ENCODE measurements at regions not wholly inside any gene's neighbourhood (a gene's known extent, or its start where the extent isn't known, plus 50 kb on each side); places are given as distances from the start of the nearest gene placed in this dataset.

DNA sequence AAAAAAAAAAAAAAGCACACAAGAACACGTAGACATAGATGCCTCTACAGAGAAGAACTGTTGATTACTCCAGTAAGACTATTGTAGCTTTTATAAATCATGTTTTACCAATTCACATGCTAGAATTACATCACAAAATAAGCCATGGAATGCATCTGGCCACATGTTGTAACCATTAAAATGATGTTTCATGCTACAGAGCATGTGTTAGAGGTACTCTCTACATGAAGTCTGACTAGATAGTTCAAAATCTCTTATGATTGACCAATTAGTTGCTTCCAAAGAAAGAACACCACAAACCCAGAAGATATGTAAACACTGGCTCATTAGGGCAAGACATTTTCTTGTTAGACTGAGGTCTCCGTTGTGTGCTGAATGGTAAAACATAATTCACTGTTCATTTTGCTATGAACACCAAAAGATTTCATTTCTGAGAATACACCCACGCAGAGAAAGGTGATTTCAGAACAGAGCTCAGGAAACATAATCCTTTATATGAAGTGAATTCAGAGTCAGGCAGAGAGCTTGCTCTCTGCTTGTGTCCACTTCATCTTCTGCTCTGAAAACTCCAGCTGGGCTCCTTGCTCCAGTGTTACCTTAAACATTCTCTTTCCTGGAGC is 411.4 kb upstream of the SOX9 start:
- Histone ChIP-seq H3K36me3 (ENCODE audit: control insufficient read depth in 4 of 4, insufficient read depth in 3 of 4, low read depth in 1 of 4, low read length in 3 of 4) (no peaks in the 10 kb centered on the region), H3K9me3 (ENCODE audit: control insufficient read depth in 4 of 4, low read length in 3 of 4) (no peaks in the 10 kb centered on the region), H3K9ac (ENCODE audit: low read depth in 1 of 2, low read length in 2 of 2) (no peak overlapping the region), H3K27ac (ENCODE audit: low read depth in 1 of 2, low read length in 2 of 2) (no peak overlapping the region), H3K27me3 (ENCODE audit: control insufficient read depth in 4 of 4, insufficient read depth in 4 of 4, low read length in 3 of 4) (peaks cover 0 to 3% (median under 1%) of the 10 kb centered on the region in 4 donors), H3K4me1 (ENCODE audit: control insufficient read depth in 4 of 4, insufficient read depth in 4 of 4, low read length in 3 of 4) (no peaks in the 10 kb centered on the region), H3K4me3 (ENCODE audit: low read depth in 1 of 3, low read length in 3 of 3) (no peak overlapping the region)
- no peak for DNase-seq (ENCODE audit: low spot score)
- WGBS: 75% methylated on average over 3 of the region's 3 CpGs
- TF ChIP-seq FOXA2 (IDR thresholded peaks at IDR 0.05) (no peak), EGR1 (IDR thresholded peaks at IDR 0.05; ENCODE audit: low read depth in 2 of 2) (no peak), HNF4A (conservative IDR thresholded peaks at IDR 0.05) (no peak), JUND (IDR thresholded peaks at IDR 0.05) (no peak), YY1 (IDR thresholded peaks at IDR 0.05) (no peak), NR2F2 (IDR thresholded peaks at IDR 0.05) (no peak), GABPA (IDR thresholded peaks at IDR 0.05 in 1 of 2, conservative IDR thresholded peaks at IDR 0.05 in 1 of 2) (no peak), SP1 (IDR thresholded peaks at IDR 0.05) (no peak), RAD21 (IDR thresholded peaks at IDR 0.05) (no peak), HNF4G (IDR thresholded peaks at IDR 0.05) (no peak)
- TF ChIP-seq, protein P1, sequence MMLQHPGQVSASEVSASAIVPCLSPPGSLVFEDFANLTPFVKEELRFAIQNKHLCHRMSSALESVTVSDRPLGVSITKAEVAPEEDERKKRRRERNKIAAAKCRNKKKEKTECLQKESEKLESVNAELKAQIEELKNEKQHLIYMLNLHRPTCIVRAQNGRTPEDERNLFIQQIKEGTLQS (IDR thresholded peaks at IDR 0.05): no peak
- TF ChIP-seq, protein P2, sequence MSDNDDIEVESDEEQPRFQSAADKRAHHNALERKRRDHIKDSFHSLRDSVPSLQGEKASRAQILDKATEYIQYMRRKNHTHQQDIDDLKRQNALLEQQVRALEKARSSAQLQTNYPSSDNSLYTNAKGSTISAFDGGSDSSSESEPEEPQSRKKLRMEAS (IDR thresholded peaks at IDR 0.05): no peak

DNA sequence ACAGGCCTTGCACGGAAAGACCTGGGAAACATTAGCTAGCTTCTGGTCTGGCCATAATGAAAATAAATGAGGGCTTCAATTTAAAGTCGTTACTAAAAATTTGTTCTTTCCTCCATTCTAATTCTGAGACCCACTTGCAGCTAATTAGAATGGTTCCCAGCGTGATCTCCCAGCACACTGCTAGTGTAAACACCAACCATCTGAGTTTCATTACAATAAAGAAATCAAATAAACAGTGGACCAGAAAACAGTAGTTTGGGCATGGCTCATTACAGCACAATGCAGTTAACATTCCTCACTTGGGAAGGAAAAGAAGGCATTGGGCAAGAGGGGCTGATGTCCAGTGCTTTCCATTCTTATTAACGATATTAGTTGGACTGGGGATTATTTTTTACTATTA is 410.9 kb upstream of the SOX9 start:
- Histone ChIP-seq H3K27ac (ENCODE audit: low read depth in 1 of 2, low read length in 2 of 2) (no peak overlapping the region), H3K9me3 (ENCODE audit: control insufficient read depth in 4 of 4, low read length in 3 of 4) (no peaks in the 10 kb centered on the region), H3K36me3 (ENCODE audit: control insufficient read depth in 4 of 4, insufficient read depth in 3 of 4, low read depth in 1 of 4, low read length in 3 of 4) (no peaks in the 10 kb centered on the region), H3K9ac (ENCODE audit: low read depth in 1 of 2, low read length in 2 of 2) (no peak overlapping the region), H3K4me1 (ENCODE audit: control insufficient read depth in 4 of 4, insufficient read depth in 4 of 4, low read length in 3 of 4) (no peaks in the 10 kb centered on the region), H3K4me3 (ENCODE audit: low read depth in 1 of 3, low read length in 3 of 3) (no peak overlapping the region), H3K27me3 (ENCODE audit: control insufficient read depth in 4 of 4, insufficient read depth in 4 of 4, low read length in 3 of 4) (peaks cover 0 to 3% (median 1%) of the 10 kb centered on the region in 4 donors)
- no peak for TF ChIP-seq TAF1 (conservative IDR thresholded peaks at IDR 0.05)
- no peak for TF ChIP-seq RXRA (IDR thresholded peaks at IDR 0.05)
- TF ChIP-seq, protein P3, sequence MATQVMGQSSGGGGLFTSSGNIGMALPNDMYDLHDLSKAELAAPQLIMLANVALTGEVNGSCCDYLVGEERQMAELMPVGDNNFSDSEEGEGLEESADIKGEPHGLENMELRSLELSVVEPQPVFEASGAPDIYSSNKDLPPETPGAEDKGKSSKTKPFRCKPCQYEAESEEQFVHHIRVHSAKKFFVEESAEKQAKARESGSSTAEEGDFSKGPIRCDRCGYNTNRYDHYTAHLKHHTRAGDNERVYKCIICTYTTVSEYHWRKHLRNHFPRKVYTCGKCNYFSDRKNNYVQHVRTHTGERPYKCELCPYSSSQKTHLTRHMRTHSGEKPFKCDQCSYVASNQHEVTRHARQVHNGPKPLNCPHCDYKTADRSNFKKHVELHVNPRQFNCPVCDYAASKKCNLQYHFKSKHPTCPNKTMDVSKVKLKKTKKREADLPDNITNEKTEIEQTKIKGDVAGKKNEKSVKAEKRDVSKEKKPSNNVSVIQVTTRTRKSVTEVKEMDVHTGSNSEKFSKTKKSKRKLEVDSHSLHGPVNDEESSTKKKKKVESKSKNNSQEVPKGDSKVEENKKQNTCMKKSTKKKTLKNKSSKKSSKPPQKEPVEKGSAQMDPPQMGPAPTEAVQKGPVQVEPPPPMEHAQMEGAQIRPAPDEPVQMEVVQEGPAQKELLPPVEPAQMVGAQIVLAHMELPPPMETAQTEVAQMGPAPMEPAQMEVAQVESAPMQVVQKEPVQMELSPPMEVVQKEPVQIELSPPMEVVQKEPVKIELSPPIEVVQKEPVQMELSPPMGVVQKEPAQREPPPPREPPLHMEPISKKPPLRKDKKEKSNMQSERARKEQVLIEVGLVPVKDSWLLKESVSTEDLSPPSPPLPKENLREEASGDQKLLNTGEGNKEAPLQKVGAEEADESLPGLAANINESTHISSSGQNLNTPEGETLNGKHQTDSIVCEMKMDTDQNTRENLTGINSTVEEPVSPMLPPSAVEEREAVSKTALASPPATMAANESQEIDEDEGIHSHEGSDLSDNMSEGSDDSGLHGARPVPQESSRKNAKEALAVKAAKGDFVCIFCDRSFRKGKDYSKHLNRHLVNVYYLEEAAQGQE (IDR thresholded peaks at IDR 0.05): no peak
- TF ChIP-seq, protein P4, sequence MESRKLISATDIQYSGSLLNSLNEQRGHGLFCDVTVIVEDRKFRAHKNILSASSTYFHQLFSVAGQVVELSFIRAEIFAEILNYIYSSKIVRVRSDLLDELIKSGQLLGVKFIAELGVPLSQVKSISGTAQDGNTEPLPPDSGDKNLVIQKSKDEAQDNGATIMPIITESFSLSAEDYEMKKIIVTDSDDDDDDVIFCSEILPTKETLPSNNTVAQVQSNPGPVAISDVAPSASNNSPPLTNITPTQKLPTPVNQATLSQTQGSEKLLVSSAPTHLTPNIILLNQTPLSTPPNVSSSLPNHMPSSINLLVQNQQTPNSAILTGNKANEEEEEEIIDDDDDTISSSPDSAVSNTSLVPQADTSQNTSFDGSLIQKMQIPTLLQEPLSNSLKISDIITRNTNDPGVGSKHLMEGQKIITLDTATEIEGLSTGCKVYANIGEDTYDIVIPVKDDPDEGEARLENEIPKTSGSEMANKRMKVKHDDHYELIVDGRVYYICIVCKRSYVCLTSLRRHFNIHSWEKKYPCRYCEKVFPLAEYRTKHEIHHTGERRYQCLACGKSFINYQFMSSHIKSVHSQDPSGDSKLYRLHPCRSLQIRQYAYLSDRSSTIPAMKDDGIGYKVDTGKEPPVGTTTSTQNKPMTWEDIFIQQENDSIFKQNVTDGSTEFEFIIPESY (IDR thresholded peaks at IDR 0.05): no peak
- no peak for TF ChIP-seq JUND (IDR thresholded peaks at IDR 0.05)
- TF ChIP-seq, protein P2 (IDR thresholded peaks at IDR 0.05): no peak
- TF ChIP-seq FOXA2 (IDR thresholded peaks at IDR 0.05): no peak
- TF ChIP-seq HNF4A (conservative IDR thresholded peaks at IDR 0.05): no peak
- TF ChIP-seq SP1 (IDR thresholded peaks at IDR 0.05): no peak
- TF ChIP-seq RAD21 (IDR thresholded peaks at IDR 0.05): no peak
- TF ChIP-seq, protein P5, sequence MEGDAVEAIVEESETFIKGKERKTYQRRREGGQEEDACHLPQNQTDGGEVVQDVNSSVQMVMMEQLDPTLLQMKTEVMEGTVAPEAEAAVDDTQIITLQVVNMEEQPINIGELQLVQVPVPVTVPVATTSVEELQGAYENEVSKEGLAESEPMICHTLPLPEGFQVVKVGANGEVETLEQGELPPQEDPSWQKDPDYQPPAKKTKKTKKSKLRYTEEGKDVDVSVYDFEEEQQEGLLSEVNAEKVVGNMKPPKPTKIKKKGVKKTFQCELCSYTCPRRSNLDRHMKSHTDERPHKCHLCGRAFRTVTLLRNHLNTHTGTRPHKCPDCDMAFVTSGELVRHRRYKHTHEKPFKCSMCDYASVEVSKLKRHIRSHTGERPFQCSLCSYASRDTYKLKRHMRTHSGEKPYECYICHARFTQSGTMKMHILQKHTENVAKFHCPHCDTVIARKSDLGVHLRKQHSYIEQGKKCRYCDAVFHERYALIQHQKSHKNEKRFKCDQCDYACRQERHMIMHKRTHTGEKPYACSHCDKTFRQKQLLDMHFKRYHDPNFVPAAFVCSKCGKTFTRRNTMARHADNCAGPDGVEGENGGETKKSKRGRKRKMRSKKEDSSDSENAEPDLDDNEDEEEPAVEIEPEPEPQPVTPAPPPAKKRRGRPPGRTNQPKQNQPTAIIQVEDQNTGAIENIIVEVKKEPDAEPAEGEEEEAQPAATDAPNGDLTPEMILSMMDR (IDR thresholded peaks at IDR 0.05; ENCODE audit: low read depth, low read length, missing input control): no peak
- no peak for TF ChIP-seq EGR1 (IDR thresholded peaks at IDR 0.05; ENCODE audit: low read depth in 2 of 2)
- no peak for TF ChIP-seq NR2F2 (IDR thresholded peaks at IDR 0.05)
- no peak for TF ChIP-seq YY1 (IDR thresholded peaks at IDR 0.05)
- TF ChIP-seq FOXA1 (IDR thresholded peaks at IDR 0.05): no peak
- no peak for TF ChIP-seq GABPA (IDR thresholded peaks at IDR 0.05 in 1 of 2, conservative IDR thresholded peaks at IDR 0.05 in 1 of 2)
- WGBS: 72% methylated on average over 4 of the region's 4 CpGs
- no peak for DNase-seq (ENCODE audit: low spot score)

Measured in liver (tissue), 8 donors.